BLaER1 (cell line): ENCODE measurements at regions not wholly inside any gene's neighbourhood (a gene's known extent, or its start where the extent isn't known, plus 50 kb on each side); places are given as distances from the start of the nearest gene placed in this dataset.

Experiments used
- H3K27ac ChIP-seq: shearing (Covaris generic); formaldehyde crosslinking; 2 replicates; pipeline ENCODE4 v1.8.1; 2022
- H3K27me3 ChIP-seq: shearing (Covaris generic); formaldehyde crosslinking; 2 replicates; pipeline ENCODE4 v1.8.1; 2022
- H3K36me3 ChIP-seq: shearing (Covaris generic); formaldehyde crosslinking; 2 replicates; pipeline ENCODE4 v1.8.1; 2022
- H3K4me1 ChIP-seq: shearing (Covaris generic); formaldehyde crosslinking; 2 replicates; pipeline ENCODE4 v1.8.1; 2022
- H3K4me2 ChIP-seq: shearing (Covaris generic); formaldehyde crosslinking; 2 replicates; pipeline ENCODE4 v1.8.1; 2022
- H3K4me3 ChIP-seq: shearing (Covaris generic); formaldehyde crosslinking; 2 replicates; pipeline ENCODE4 v1.8.1; 2022
- H3K9ac ChIP-seq: shearing (Covaris generic); formaldehyde crosslinking; 2 replicates; pipeline ENCODE4 v1.8.1; 2022
- H3K9me3 ChIP-seq: shearing (Covaris generic); formaldehyde crosslinking; 2 replicates; pipeline ENCODE4 v1.8.1; 2022
- H4K20me1 ChIP-seq: shearing (Covaris generic); formaldehyde crosslinking; 2 replicates; pipeline ENCODE4 v1.8.1; 2022
- Cebpa-rat ChIP-seq: shearing (Covaris generic); IDR thresholded peaks from 2 replicates; pipeline ENCODE4 v1.8.1; 2022

DNA sequence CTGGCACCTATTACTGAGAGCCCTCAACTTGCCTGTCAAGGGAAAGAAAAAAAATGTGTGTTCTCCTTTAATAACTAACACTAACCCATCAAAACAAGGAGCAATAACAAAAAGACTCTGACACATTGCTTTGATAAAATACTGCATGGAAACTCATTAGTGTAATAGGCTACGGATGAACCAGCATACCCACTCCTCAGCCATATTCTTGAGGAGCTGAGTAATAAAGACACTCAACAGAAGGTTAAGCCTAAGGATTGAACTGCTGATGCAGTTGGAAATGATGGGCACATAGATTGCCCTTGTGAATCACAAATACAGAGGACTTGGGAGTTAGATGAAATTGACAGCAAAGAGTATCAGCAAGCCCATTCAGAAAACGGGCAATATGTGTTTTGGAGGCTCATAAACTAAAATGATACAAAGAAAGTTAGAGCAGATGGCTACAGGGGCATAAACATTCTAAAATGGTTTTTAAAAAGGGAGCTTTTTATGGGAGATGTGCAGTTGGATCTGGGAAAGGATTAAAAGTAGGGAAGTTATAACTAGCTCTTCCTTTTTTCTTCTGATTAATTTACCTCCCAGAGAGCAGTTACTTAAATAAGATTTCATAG is 447.6 kb upstream of the IL12A start:
- H3K9me3 ChIP-seq, result no peaks in the 10 kb centered on the region
- no peaks in the 10 kb centered on the region for H3K4me1 ChIP-seq
- H3K36me3 ChIP-seq, result no peaks in the 10 kb centered on the region
- H3K27me3 ChIP-seq, result no peaks in the 10 kb centered on the region
- no peak overlapping the region for H3K4me2 ChIP-seq
- no peak overlapping the region for H3K27ac ChIP-seq
- no peak for TF ChIP-seq Cebpa-rat
- H3K4me3 ChIP-seq, result no peak overlapping the region
- H3K9ac ChIP-seq, result no peak overlapping the region
- no peaks in the 10 kb centered on the region for H4K20me1 ChIP-seq

DNA sequence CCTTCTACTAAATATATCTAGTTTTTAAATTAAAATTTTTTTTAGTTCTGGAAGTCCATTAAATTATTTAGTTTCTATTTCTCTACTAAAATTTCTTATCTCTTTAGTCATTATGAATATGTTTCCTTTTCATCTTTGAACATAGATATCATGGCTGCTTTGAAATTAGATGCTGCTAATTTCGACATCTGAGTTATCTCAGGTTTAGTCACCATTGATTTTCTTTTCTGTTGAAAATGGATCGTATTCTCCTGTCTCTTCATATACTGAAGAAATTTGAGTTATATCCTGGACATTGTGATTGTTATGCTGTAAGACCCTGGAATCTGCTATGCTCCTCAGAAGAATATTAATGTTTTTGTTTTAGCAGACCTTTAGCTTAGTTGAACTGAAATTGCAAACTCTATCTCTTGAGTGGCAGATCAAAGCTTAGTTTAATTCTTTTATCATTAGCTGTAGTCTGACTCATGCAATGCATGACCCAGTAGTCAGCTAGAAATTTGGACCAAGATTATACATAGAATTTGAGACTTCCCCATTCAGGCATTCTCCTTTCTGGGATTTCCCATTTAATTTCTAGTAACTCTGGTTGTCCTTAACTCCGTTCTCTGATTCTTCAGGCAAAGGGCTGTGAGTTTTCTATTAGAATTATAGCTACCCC is 439.8 kb upstream of the IL12A start:
- Histone ChIP-seq H3K4me2 (no peak overlapping the region), H3K4me1 (no peaks in the 10 kb centered on the region), H3K9ac (no peak overlapping the region), H3K9me3 (no peaks in the 10 kb centered on the region), H3K27ac (no peak overlapping the region), H3K27me3 (no peaks in the 10 kb centered on the region), H3K36me3 (no peaks in the 10 kb centered on the region), H3K4me3 (no peak overlapping the region), H4K20me1 (no peaks in the 10 kb centered on the region)
- no peak for TF ChIP-seq Cebpa-rat

GRCh38 chr3:159555205-159555604 is 433.4 kb upstream of the IL12A start:
- Histone ChIP-seq H3K27me3 (no peaks in the 10 kb centered on the region), H3K36me3 (no peaks in the 10 kb centered on the region), H3K4me3 (no peak overlapping the region), H3K27ac (no peak overlapping the region), H4K20me1 (no peaks in the 10 kb centered on the region), H3K4me2 (no peak overlapping the region), H3K9me3 (no peaks in the 10 kb centered on the region), H3K4me1 (no peaks in the 10 kb centered on the region), H3K9ac (no peak overlapping the region)
- TF ChIP-seq Cebpa-rat, result no peak

DNA sequence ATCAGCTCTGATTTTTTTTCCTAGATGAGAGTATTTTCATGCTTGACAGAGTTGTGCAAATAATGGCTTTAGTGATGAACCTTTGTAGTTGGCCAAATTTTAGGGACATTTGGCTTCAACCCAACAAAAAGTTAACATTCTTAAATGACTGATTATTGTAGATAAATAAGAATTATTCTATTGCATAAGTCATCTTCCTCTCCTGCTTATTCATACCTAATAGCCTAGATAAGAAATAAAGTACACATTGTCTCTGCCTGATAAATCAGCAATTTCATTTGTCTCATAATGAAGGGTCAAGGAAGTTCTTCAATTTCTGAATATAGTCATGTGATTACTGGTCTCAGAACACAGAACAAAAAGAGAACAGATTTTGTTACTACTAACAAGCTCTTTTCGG is 428.9 kb upstream of the IL12A start:
- no peak overlapping the region for H3K4me2 ChIP-seq

GRCh38 chr3:159560214-159560979 is 428.2 kb upstream of the IL12A start:
- H3K9me3 ChIP-seq, result no peaks in the 10 kb centered on the region
- no peaks in the 10 kb centered on the region for H3K4me1 ChIP-seq
- H4K20me1 ChIP-seq, result no peaks in the 10 kb centered on the region
- H3K36me3 ChIP-seq, result no peaks in the 10 kb centered on the region
- H3K27me3 ChIP-seq, result no peaks in the 10 kb centered on the region
- H3K9ac ChIP-seq, result no peak overlapping the region
- no peak overlapping the region for H3K4me2 ChIP-seq
- no peak overlapping the region for H3K27ac ChIP-seq
- no peak for TF ChIP-seq Cebpa-rat
- H3K4me3 ChIP-seq, result no peak overlapping the region

More for the DNA sequence above, 428.9 kb upstream of the IL12A start:
- Histone ChIP-seq H3K9ac (no peak overlapping the region), H3K27ac (no peak overlapping the region), H3K4me3 (no peak overlapping the region), H3K27me3 (no peaks in the 10 kb centered on the region), H4K20me1 (no peaks in the 10 kb centered on the region), H3K36me3 (no peaks in the 10 kb centered on the region), H3K9me3 (no peaks in the 10 kb centered on the region), H3K4me1 (no peaks in the 10 kb centered on the region)
- no peak for TF ChIP-seq Cebpa-rat

GRCh38 chr3:159565313-159565712 is 423.3 kb upstream of the IL12A start:
- no peaks in the 10 kb centered on the region for H3K27me3 ChIP-seq
- no peak for TF ChIP-seq Cebpa-rat

GRCh38 chr3:159583662-159584061 is 405.0 kb upstream of the IL12A start:
- no peaks in the 10 kb centered on the region for H3K27me3 ChIP-seq
- no peaks in the 10 kb centered on the region for H3K9me3 ChIP-seq
- H3K4me3 ChIP-seq, result no peak overlapping the region
- no peak overlapping the region for H3K27ac ChIP-seq
- TF ChIP-seq Cebpa-rat, result no peak
- no peaks in the 10 kb centered on the region for H3K36me3 ChIP-seq
- no peak overlapping the region for H3K4me2 ChIP-seq
- H3K4me1 ChIP-seq, result no peaks in the 10 kb centered on the region
- H3K9ac ChIP-seq, result no peak overlapping the region
- no peaks in the 10 kb centered on the region for H4K20me1 ChIP-seq

More at GRCh38 chr3:159565313-159565712, 423.3 kb upstream of the IL12A start:
- H3K9ac ChIP-seq, result no peak overlapping the region
- H3K4me3 ChIP-seq, result no peak overlapping the region
- no peaks in the 10 kb centered on the region for H4K20me1 ChIP-seq
- H3K4me1 ChIP-seq, result no peaks in the 10 kb centered on the region
- H3K9me3 ChIP-seq, result no peaks in the 10 kb centered on the region
- no peak overlapping the region for H3K27ac ChIP-seq
- no peak overlapping the region for H3K4me2 ChIP-seq
- no peaks in the 10 kb centered on the region for H3K36me3 ChIP-seq

DNA sequence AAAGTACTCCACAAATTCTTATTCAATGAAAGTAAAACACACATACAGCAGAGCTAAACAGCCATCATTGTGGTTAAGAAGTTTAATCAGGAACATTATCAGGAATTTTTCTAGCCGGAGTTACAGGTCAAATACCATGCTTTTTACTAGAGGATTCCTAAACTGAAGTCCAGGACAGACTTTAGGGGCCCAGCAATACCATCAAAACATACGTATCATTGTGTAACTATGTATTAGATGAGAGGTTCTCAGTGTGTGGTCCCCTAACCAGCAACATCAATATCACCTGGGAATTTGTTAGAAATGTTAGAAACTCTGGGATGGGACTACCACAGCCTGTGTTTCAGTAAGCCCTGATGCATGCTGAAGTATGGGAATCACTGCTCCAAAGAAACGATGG is 404.2 kb upstream of the IL12A start:
- Histone ChIP-seq H3K4me1 (no peaks in the 10 kb centered on the region), H3K36me3 (no peaks in the 10 kb centered on the region), H3K4me3 (no peak overlapping the region), H3K9ac (no peak overlapping the region), H4K20me1 (no peaks in the 10 kb centered on the region), H3K27me3 (no peaks in the 10 kb centered on the region), H3K27ac (no peak overlapping the region), H3K9me3 (no peaks in the 10 kb centered on the region), H3K4me2 (no peak overlapping the region)
- no peak for TF ChIP-seq Cebpa-rat

DNA sequence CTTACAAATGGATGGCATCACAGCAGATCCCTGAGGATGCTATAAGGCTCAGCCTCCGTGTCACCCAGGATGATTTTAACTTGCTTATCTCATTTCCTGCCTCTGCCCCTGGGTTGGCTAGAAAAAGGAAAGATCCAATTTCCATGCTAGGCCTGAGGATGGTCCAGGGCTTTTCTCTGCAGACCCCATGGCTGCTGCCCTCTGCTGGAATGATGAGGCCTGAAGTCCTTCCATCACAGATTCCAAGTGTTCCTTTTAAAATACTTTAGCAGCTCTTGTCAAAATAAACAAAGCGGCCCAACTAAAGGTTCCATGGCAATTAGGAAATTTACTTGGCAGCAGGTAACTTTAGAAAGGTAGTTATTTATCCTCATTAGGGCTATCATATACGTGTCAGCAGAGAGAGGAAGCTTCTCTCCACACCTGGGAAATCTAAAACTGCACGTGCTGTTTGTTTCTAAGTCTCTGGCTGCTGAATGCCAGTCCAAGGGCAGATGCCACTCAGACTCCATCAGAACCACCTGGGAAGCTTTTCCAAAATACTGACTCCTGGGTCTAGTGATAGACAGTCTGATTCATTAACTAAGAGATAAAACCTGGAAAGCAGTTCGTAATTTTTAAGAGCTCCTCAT is 401.9 kb upstream of the IL12A start:
- H3K36me3 ChIP-seq, result no peaks in the 10 kb centered on the region
- no peaks in the 10 kb centered on the region for H3K4me1 ChIP-seq
- H3K9me3 ChIP-seq, result no peaks in the 10 kb centered on the region
- no peak overlapping the region for H3K4me2 ChIP-seq
- no peaks in the 10 kb centered on the region for H3K27me3 ChIP-seq
- TF ChIP-seq Cebpa-rat, result no peak
- H3K9ac ChIP-seq, result no peak overlapping the region
- H3K27ac ChIP-seq, result no peak overlapping the region
- H4K20me1 ChIP-seq, result no peaks in the 10 kb centered on the region
- H3K4me3 ChIP-seq, result no peak overlapping the region
